ENCODE measurements at regions not wholly inside any gene's neighbourhood (a gene's known extent, or its start where the extent isn't known, plus 50 kb on each side); places are given as distances from the start of the nearest gene placed in this dataset.

- no peak for DNase-seq
- TF ChIP-seq POLR2A (IDR thresholded peaks at IDR 0.05; ENCODE audit: low read length) (no peak), GATA1 (IDR thresholded peaks at IDR 0.05; ENCODE audit: low read depth, low read length) (no peak)
These were observed 85.3 kb upstream of the AKAP12 start for GRCh38 chr6:151154418-151154817.

GRCh38 chr6:151155095-151155494 lies 84.7 kb upstream of the AKAP12 start:
- no peak for DNase-seq
- no peak for TF ChIP-seq POLR2A (IDR thresholded peaks at IDR 0.05; ENCODE audit: low read length)
- TF ChIP-seq GATA1 (IDR thresholded peaks at IDR 0.05; ENCODE audit: low read depth, low read length), result no peak

GRCh38 chr6:151160929-151161757 lies 78.6 kb upstream of the AKAP12 start:
- TF ChIP-seq POLR2A (IDR thresholded peaks at IDR 0.05; ENCODE audit: low read length), result no peak
- TF ChIP-seq GATA1 (IDR thresholded peaks at IDR 0.05; ENCODE audit: low read depth, low read length), result no peak
- no peak for DNase-seq

GRCh38 chr6:151164383-151164782 lies 75.4 kb upstream of the AKAP12 start:
- no peak for TF ChIP-seq POLR2A (IDR thresholded peaks at IDR 0.05; ENCODE audit: low read length)
- TF ChIP-seq GATA1 (IDR thresholded peaks at IDR 0.05; ENCODE audit: low read depth, low read length), result no peak
- DNase-seq, result no peak

GRCh38 chr6:151166180-151166579 lies 73.6 kb upstream of the AKAP12 start:
- no peak for TF ChIP-seq POLR2A (IDR thresholded peaks at IDR 0.05; ENCODE audit: low read length)
- DNase-seq, result no peak

GRCh38 chr6:151167034-151167433 lies 72.7 kb upstream of the AKAP12 start:
- no peak for DNase-seq
- no peak for TF ChIP-seq POLR2A (IDR thresholded peaks at IDR 0.05; ENCODE audit: low read length)
- no peak for TF ChIP-seq GATA1 (IDR thresholded peaks at IDR 0.05; ENCODE audit: low read depth, low read length)

- TF ChIP-seq POLR2A (IDR thresholded peaks at IDR 0.05; ENCODE audit: low read length) (no peak), GATA1 (IDR thresholded peaks at IDR 0.05; ENCODE audit: low read depth, low read length) (no peak)
- no peak for DNase-seq
These were observed 69.0 kb upstream of the AKAP12 start for GRCh38 chr6:151170622-151171246.

- DNase-seq, result no peak
- TF ChIP-seq POLR2A (IDR thresholded peaks at IDR 0.05; ENCODE audit: low read length) (no peak), GATA1 (IDR thresholded peaks at IDR 0.05; ENCODE audit: low read depth, low read length) (no peak)
These were observed 67.0 kb upstream of the AKAP12 start for GRCh38 chr6:151172751-151173150.

GRCh38 chr6:151175662-151176445 lies 63.9 kb upstream of the AKAP12 start:
- DNase-seq, result no peak
- TF ChIP-seq GATA1 (IDR thresholded peaks at IDR 0.05; ENCODE audit: low read depth, low read length) (no peak), POLR2A (IDR thresholded peaks at IDR 0.05; ENCODE audit: low read length) (no peak)

- no peak for TF ChIP-seq GATA1 (IDR thresholded peaks at IDR 0.05; ENCODE audit: low read depth, low read length)
- TF ChIP-seq POLR2A (IDR thresholded peaks at IDR 0.05; ENCODE audit: low read length), result no peak
- no peak for DNase-seq
These were observed 62.6 kb upstream of the AKAP12 start for GRCh38 chr6:151176911-151177770.

- no peak for DNase-seq
- TF ChIP-seq POLR2A (IDR thresholded peaks at IDR 0.05; ENCODE audit: low read length), result no peak
- TF ChIP-seq GATA1 (IDR thresholded peaks at IDR 0.05; ENCODE audit: low read depth, low read length), result no peak
These were observed 61.4 kb upstream of the AKAP12 start for GRCh38 chr6:151178373-151178772.

- DNase-seq, result no peak
- TF ChIP-seq POLR2A (IDR thresholded peaks at IDR 0.05; ENCODE audit: low read length) (no peak), GATA1 (IDR thresholded peaks at IDR 0.05; ENCODE audit: low read depth, low read length) (no peak)
These were observed 60.4 kb upstream of the AKAP12 start for GRCh38 chr6:151179321-151179720.

- peak in 1 of 2 experiments; percentile 10 for DNase-seq
- TF ChIP-seq POLR2A (IDR thresholded peaks at IDR 0.05; ENCODE audit: low read length) (no peak), GATA1 (IDR thresholded peaks at IDR 0.05; ENCODE audit: low read depth, low read length) (no peak)
These were observed 59.3 kb upstream of the AKAP12 start for GRCh38 chr6:151180330-151181048.
